ENCODE measurements at regions not wholly inside any gene's neighbourhood (a gene's known extent, or its start where the extent isn't known, plus 50 kb on each side); places are given as distances from the start of the nearest gene placed in this dataset.
A peak's percentile ranks its signal among the peaks of the same experiment; 100 is the strongest.
"Not testable (repeated sequence)": the region's sequence is repeated elsewhere in the genome, so short reads cannot be mapped to it uniquely, and the experiment has no call there.

DNA sequence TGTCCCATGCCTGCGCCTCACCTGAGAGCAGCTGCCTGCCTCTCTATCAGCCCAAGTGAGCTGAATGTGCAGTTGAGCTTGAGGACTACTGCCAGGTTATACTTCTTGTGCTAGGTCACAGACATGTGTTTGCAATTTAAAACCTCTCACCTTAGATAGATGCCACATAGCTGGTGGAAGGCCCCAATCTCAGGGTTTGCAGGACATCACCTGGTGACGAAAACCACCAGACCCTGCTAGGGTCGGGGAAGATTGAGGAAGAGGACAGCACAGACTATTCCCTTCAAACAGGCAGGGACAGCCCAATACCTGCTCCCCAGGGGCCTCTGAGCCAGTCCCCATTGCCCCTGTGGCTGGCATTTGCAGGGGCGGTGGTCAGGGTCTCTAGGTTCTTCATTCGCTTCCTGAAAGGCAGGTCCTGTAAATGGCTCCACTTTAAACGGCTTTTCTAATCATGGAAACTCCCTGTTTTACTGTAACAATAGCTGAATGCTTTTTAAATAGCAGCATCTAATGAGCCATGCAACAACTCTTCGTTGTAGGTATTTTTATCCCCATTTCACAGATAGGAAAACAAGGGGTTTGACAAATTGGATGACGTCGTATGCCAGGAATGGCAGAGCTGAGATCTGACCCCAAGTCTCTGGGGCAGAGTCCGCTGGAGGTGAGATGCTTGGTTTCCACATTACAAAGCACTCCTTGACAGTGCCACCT is 80.1 kb downstream of the EMX2 start:
- no peak for DNase-seq
- peaks cover 0 to under 1% of the 10 kb centered on the region in 2 donors for H3K9me3 Mint-ChIP-seq
- peaks cover 16 to 29% of the 10 kb centered on the region in 2 donors for H3K27me3 Mint-ChIP-seq
- no peak overlapping the region for H3K4me3 Mint-ChIP-seq
- no peak for ATAC-seq (replicated peaks)
- no peaks in the 10 kb centered on the region for H3K4me1 Mint-ChIP-seq
- no peak overlapping the region for H3K27ac Mint-ChIP-seq
- H3K36me3 Mint-ChIP-seq, result no peaks in the 10 kb centered on the region

DNA sequence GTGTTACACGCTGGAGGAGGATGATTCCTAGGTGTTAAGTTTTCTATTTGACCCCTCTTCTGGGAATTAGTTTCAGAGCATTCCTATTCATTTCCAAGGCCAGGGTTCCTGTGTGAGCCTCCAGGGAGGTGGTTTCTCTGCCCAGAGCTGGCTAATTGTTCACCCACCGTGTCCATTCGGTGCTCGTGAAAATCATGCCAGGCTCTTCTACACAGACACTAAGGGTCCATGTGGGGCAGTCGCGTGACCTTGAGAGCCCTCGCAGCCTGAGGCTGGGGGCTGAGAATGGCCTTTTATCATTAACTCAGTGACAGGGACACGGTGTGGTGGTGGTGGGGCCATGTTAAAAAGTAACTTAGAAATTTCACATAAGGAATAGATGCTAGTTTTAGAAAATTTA is 83.7 kb downstream of the EMX2 start:
- ATAC-seq (replicated peaks), result no peak
- Mint-ChIP-seq H3K9me3 (peaks cover 0 to 2% of the 10 kb centered on the region in 2 donors), H3K36me3 (no peaks in the 10 kb centered on the region), H3K27me3 (peaks cover 8 to 22% of the 10 kb centered on the region in 2 donors), H3K4me1 (no peaks in the 10 kb centered on the region), H3K4me3 (no peak overlapping the region), H3K27ac (no peak overlapping the region)
- DNase-seq, result no peak

GRCh38 chr10:117627561-117627960 is 85.0 kb downstream of the EMX2 start:
- Mint-ChIP-seq H3K27me3 (peaks cover 0 to 12% of the 10 kb centered on the region in 2 donors), H3K4me3 (no peak overlapping the region), H3K27ac (no peak overlapping the region), H3K4me1 (no peaks in the 10 kb centered on the region), H3K9me3 (peaks cover 0 to 2% of the 10 kb centered on the region in 2 donors), H3K36me3 (no peaks in the 10 kb centered on the region)
- DNase-seq (no peak), ATAC-seq (replicated peaks) (no peak)

GRCh38 chr10:117629717-117630116 is 87.2 kb downstream of the EMX2 start:
- H3K4me1 Mint-ChIP-seq; H3K9me3 Mint-ChIP-seq; DNase-seq; H3K4me3 Mint-ChIP-seq; H3K27me3 Mint-ChIP-seq; H3K27ac Mint-ChIP-seq; H3K36me3 Mint-ChIP-seq; ATAC-seq (replicated peaks): not testable (repeated sequence)

DNA sequence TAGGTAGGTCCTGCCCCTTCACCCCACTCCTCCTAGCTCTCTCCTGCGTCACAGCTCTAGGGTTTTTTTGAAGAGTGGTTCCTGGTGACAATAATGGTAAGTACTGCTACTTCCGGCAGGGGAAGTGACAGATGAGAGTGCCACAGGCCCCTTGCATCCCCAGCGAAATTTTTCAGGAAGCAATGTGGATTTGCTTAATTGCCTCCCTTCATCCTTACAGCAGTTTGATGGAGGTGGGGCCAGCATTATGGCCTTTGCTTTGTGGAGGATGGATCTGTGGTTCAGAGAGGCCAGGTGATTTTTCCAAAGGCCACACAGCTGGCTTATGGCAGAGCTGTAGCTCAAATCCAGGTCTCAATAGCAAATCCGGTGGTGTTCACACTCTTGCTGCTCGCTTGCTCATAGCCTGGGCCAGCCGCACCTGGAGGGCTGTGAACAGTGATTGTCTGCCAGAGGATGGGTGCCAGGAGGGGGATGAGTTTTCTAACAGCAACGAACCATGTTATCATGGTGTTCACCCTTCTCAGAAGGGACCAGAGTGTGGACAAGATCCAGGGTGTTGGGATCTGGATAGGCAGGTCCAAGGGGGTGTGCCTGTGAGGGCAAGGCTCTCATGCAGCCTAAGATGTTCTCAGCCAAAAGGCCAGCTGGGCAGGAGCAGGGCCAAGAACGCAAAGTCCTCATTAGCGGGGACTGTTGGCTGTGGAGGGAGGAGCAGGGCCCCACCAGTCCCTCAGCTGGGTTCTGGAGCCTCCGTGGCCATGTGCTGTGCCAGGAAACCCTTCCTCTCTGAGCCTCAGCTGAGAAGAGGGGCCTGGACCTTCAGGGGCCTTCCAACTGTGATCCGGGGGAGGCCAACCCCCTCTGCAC is 89.0 kb downstream of the EMX2 start:
- Mint-ChIP-seq H3K9me3 (peaks cover 0 to 2% of the 10 kb centered on the region in 2 donors), H3K27me3 (no peaks in the 10 kb centered on the region), H3K36me3 (no peaks in the 10 kb centered on the region), H3K4me1 (no peaks in the 10 kb centered on the region), H3K4me3 (no peak overlapping the region), H3K27ac (no peak overlapping the region)
- no peak for DNase-seq
- no peak for ATAC-seq (replicated peaks)

GRCh38 chr10:117632406-117632805 is 89.9 kb downstream of the EMX2 start:
- DNase-seq (no peak), ATAC-seq (replicated peaks) (no peak)
- Mint-ChIP-seq H3K27me3 (no peaks in the 10 kb centered on the region), H3K4me1 (no peaks in the 10 kb centered on the region), H3K27ac (no peak overlapping the region), H3K4me3 (no peak overlapping the region), H3K9me3 (peaks cover 0 to 2% of the 10 kb centered on the region in 2 donors), H3K36me3 (no peaks in the 10 kb centered on the region)

- H3K27me3 Mint-ChIP-seq, result no peaks in the 10 kb centered on the region
- H3K36me3 Mint-ChIP-seq, result no peaks in the 10 kb centered on the region
- no peaks in the 10 kb centered on the region for H3K9me3 Mint-ChIP-seq
- H3K27ac Mint-ChIP-seq, result no peak overlapping the region
- DNase-seq (no peak), ATAC-seq (replicated peaks) (no peak)
- no peaks in the 10 kb centered on the region for H3K4me1 Mint-ChIP-seq
- no peak overlapping the region for H3K4me3 Mint-ChIP-seq
Measured at GRCh38 chr10:117635826-117636225, 93.3 kb downstream of the EMX2 start.

DNA sequence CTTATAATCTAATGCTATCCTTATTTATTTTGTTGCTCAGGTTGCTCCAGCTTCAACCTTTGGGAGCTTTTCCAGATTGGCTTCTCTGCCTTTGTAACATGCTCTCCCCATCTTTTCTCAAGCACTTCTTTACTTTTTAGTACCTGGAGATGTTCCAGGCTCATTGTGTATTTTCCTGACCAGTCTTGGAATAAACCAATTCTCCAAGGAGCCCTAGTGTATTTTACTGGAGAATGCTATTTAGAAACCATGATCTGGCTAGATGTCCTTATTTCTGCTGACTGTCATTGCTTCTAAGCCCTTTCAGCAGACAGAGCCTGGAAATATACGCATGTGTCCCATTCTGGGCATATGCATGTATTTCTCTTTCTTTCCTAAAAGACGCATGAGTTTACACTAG is 95.7 kb downstream of the EMX2 start:
- H3K27ac Mint-ChIP-seq, result no peak overlapping the region
- ATAC-seq (replicated peaks) (no peak), DNase-seq (no peak)
- no peaks in the 10 kb centered on the region for H3K9me3 Mint-ChIP-seq
- no peaks in the 10 kb centered on the region for H3K27me3 Mint-ChIP-seq
- H3K4me1 Mint-ChIP-seq, result no peaks in the 10 kb centered on the region
- no peak overlapping the region for H3K4me3 Mint-ChIP-seq
- no peaks in the 10 kb centered on the region for H3K36me3 Mint-ChIP-seq

DNA sequence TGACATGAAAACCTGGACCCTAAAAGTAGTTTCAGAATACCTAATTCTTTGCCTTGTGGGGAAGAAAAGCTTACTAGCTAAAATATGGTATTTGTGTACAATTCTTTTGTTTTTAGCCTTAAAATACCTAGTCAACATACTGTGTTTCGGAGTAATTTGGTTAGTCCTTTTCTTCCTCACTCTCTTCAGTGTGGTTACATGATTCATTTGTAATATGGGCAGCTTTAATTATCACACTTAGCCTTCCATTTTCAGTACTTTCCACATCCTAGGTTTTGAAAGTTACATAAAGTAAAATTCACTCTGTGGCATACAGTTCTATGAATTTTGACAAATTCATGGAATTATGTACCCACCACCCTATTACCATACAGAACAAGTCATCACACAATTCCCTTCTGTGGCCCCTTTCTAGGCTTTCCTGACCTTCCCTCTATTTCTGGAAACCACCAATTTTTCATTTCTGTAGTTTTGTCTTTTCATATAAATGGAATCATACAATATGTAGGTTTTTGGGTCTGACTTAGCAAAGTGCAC is 96.2 kb downstream of the EMX2 start:
- DNase-seq (no peak), ATAC-seq (replicated peaks) (no peak)
- no peaks in the 10 kb centered on the region for H3K4me1 Mint-ChIP-seq
- no peak overlapping the region for H3K4me3 Mint-ChIP-seq
- no peaks in the 10 kb centered on the region for H3K27me3 Mint-ChIP-seq
- no peaks in the 10 kb centered on the region for H3K36me3 Mint-ChIP-seq
- no peak overlapping the region for H3K27ac Mint-ChIP-seq
- no peaks in the 10 kb centered on the region for H3K9me3 Mint-ChIP-seq

DNA sequence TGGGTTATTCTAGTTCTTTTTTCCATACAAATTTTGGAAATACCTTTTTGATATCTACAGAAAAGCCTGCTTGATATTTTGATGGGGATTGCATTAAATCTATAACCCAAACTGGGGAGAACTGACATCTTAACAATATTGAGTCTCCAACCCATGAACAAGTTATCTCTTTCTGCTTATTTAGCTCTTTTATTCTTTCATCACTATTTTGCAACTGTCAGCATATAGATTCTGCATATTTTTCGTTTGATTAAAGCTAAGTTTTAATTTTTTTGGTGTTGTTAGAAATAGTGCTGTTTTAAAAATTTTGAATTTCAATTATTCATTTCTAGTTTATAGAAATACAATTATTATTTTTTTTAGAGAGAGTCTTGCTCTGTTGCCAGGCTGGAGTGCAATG is 97.9 kb downstream of the EMX2 start:
- H3K27ac Mint-ChIP-seq, result no peak overlapping the region
- ATAC-seq (replicated peaks) (no peak), DNase-seq (no peak)
- H3K4me1 Mint-ChIP-seq, result no peaks in the 10 kb centered on the region
- H3K9me3 Mint-ChIP-seq, result no peaks in the 10 kb centered on the region
- peaks cover 0 to 5% of the 10 kb centered on the region in 2 donors for H3K27me3 Mint-ChIP-seq
- H3K4me3 Mint-ChIP-seq, result no peak overlapping the region
- no peaks in the 10 kb centered on the region for H3K36me3 Mint-ChIP-seq

GRCh38 chr10:117646718-117647117 is 104.2 kb downstream of the EMX2 start:
- no peak for DNase-seq
- Mint-ChIP-seq H3K27me3 (peaks cover 0 to 5% of the 10 kb centered on the region in 2 donors), H3K36me3 (no peaks in the 10 kb centered on the region), H3K27ac (no peak overlapping the region), H3K4me1 (no peaks in the 10 kb centered on the region), H3K9me3 (peaks cover 9 to 12% of the 10 kb centered on the region in 2 donors), H3K4me3 (no peak overlapping the region)
- no peak for ATAC-seq (replicated peaks)

GRCh38 chr10:117647306-117647705 is 104.8 kb downstream of the EMX2 start:
- no peak overlapping the region for H3K4me3 Mint-ChIP-seq
- H3K9me3 Mint-ChIP-seq, result peaks cover 9 to 12% of the 10 kb centered on the region in 2 donors
- H3K27me3 Mint-ChIP-seq, result peaks cover 0 to 5% of the 10 kb centered on the region in 2 donors

DNA sequence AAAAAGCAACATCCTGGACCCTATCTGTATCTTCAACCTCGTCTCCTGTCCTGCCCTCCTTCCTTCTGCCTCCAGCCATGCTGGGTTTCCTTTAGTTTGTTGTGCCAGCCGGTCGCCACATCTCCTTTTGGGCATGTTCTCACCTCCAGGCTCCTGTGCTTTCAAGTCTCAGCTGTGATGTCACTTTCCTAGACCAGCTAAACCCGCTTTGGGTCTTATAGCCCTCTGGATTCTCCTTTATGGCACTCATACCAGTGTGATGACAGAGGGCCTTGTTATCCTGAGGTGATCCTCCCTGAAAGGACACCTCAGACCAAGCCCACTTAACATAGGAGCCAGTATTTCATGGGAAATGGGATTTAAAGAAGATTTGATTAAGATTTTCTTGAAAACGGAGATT is 108.6 kb downstream of the EMX2 start:
- Mint-ChIP-seq H3K9me3 (peaks cover 15% of the 10 kb centered on the region in 2 donors), H3K4me3 (no peak overlapping the region), H3K27ac (no peak overlapping the region), H3K27me3 (no peaks in the 10 kb centered on the region), H3K36me3 (peaks cover 0 to 2% of the 10 kb centered on the region in 2 donors), H3K4me1 (peaks cover 6 to 7% of the 10 kb centered on the region in 2 donors)
- ATAC-seq (replicated peaks) (no peak), DNase-seq (no peak)

More at GRCh38 chr10:117647306-117647705, 104.8 kb downstream of the EMX2 start:
- H3K27ac Mint-ChIP-seq, result no peak overlapping the region
- H3K4me1 Mint-ChIP-seq, result peaks cover 1 to 2% of the 10 kb centered on the region in 2 donors
- ATAC-seq (replicated peaks), result no peak
- DNase-seq, result no peak
- H3K36me3 Mint-ChIP-seq, result no peaks in the 10 kb centered on the region

GRCh38 chr10:117652228-117653169 is 110.0 kb downstream of the EMX2 start:
- DNase-seq (no peak), ATAC-seq (replicated peaks) (peak; percentile 25 to 39)
- H3K27me3 Mint-ChIP-seq, result no peaks in the 10 kb centered on the region
- H3K4me1 Mint-ChIP-seq, result peaks cover 8 to 17% of the 10 kb centered on the region in 2 donors
- H3K27ac Mint-ChIP-seq, result peak overlapping the region; percentile 65
- peaks cover 0 to 2% of the 10 kb centered on the region in 2 donors for H3K36me3 Mint-ChIP-seq
- peak overlapping the region in 1 of 2 donors; percentile 2 for H3K4me3 Mint-ChIP-seq
- H3K9me3 Mint-ChIP-seq, result peaks cover 15% of the 10 kb centered on the region in 2 donors

All from stimulated activated naive B cell treated with anti-CD40 and anti-IgM and Interleukin-4, amounts not matched to agents 10 μg/mL and 1 μg/mL and 100 μg/mL, for 72 hours (primary cell).